ENCODE measurements at regions not wholly inside any gene's neighbourhood (a gene's known extent, or its start where the extent isn't known, plus 50 kb on each side); places are given as distances from the start of the nearest gene placed in this dataset.
A peak's percentile ranks its signal among the peaks of the same experiment; 100 is the strongest.

- DNase-seq = no peak
Observed at GRCh38 chr4:145345401-145345800, 136.3 kb upstream of the SMAD1 start.

GRCh38 chr4:145341381-145341780 lies 140.3 kb upstream of the SMAD1 start:
- no peak for DNase-seq

- no peak for DNase-seq
Observed at GRCh38 chr4:145340071-145340675, 141.5 kb upstream of the SMAD1 start.

- DNase-seq = no peak
Observed at GRCh38 chr4:145339075-145339725, 142.5 kb upstream of the SMAD1 start.

GRCh38 chr4:145338568-145338967 lies 143.1 kb upstream of the SMAD1 start:
- no peak for DNase-seq

- DNase-seq = no peak
Observed at GRCh38 chr4:145337391-145337790, 144.3 kb upstream of the SMAD1 start.

- no peak for DNase-seq
Observed at GRCh38 chr4:145333786-145334185, 147.9 kb upstream of the SMAD1 start.

GRCh38 chr4:145326491-145326890 lies 146.1 kb upstream of the OTUD4 start:
- DNase-seq = no peak

GRCh38 chr4:145324161-145324560 lies 143.8 kb upstream of the OTUD4 start:
- DNase-seq = no peak

GRCh38 chr4:145320294-145320693 lies 139.9 kb upstream of the OTUD4 start:
- no peak for DNase-seq

GRCh38 chr4:145319751-145320150 lies 139.4 kb upstream of the OTUD4 start:
- DNase-seq = no peak

- DNase-seq = no peak
Observed at GRCh38 chr4:145316897-145317574, 136.6 kb upstream of the OTUD4 start.

- DNase-seq = no peak
Observed at GRCh38 chr4:145315811-145316225, 135.4 kb upstream of the OTUD4 start.

GRCh38 chr4:145308598-145308997 lies 128.2 kb upstream of the OTUD4 start:
- DNase-seq = no peak

GRCh38 chr4:145307763-145308430 lies 127.5 kb upstream of the OTUD4 start:
- peak; percentile 8 for DNase-seq

GRCh38 chr4:145307120-145307519 lies 126.7 kb upstream of the OTUD4 start:
- no peak for DNase-seq

GRCh38 chr4:145302725-145303124 lies 122.3 kb upstream of the OTUD4 start:
- no peak for DNase-seq

GRCh38 chr4:145301386-145302080 lies 121.1 kb upstream of the OTUD4 start:
- no peak for DNase-seq

GRCh38 chr4:145299380-145300076 lies 119.1 kb upstream of the OTUD4 start:
- peak; percentile 61 for DNase-seq

- no peak for DNase-seq
Observed at GRCh38 chr4:145298885-145299284, 118.5 kb upstream of the OTUD4 start.

GRCh38 chr4:145297556-145297955 lies 117.2 kb upstream of the OTUD4 start:
- no peak for DNase-seq

- no peak for DNase-seq
Observed at GRCh38 chr4:145295547-145295946, 115.2 kb upstream of the OTUD4 start.

- DNase-seq = no peak
Observed at GRCh38 chr4:145295122-145295521, 114.7 kb upstream of the OTUD4 start.

Measured in activated CD4-positive, alpha-beta T cell treated with anti-CD3 and anti-CD28 coated beads, Interleukin-2, Interleukin-6, amounts not matched to agents 100 ng/mL and 50 ng/mL, durations not matched to agents 16 hours and 8 hours (primary cell).